ENCODE measurements at regions not wholly inside any gene's neighbourhood (a gene's known extent, or its start where the extent isn't known, plus 50 kb on each side); places are given as distances from the start of the nearest gene placed in this dataset.

DNA sequence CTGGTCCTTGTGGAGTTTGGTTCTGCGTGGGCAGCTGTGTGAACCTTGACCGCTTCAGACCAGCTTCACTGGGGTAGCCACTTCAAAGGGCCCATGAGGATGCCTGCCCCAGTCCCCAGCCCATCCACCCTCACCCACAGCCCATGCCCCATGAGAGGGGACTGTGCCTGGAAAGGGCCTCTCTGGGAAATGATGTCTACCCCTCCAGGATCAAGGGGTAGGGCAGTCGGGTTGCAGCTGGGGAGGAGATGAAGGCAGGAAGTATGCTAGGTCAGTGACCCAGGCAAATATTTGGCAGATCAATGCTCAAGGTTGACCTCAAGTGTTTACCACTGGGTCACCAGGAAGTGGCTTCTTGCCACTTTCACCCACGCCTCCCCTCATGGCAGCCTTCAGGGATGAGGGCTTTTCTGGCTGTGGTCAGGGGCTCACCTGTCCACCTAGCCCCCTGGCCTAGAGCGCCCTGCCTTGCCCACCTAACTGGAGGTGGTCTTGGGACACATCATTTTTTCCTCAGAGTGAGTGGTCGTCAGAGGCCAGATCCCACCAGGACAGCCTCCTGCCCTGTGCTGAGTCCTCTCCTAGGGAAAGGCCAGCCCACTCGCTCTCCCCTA lies 109.5 kb downstream of the SNX5 start (continued):
- TF ChIP-seq ZNF484 (CRISPR knock-in tag; IDR thresholded peaks at IDR 0.05; ENCODE audit: borderline replicate concordance, low read depth) (0 out of 2 replicates have a peak, but pooled peaks have one; percentile 80), U2AF2 (IDR thresholded peaks at IDR 0.05; ENCODE audit: low read depth, low read length) (peak; percentile 52), SRSF9 (IDR thresholded peaks at IDR 0.05; ENCODE audit: borderline replicate concordance, insufficient read depth, low read depth, low read length, poor library complexity, severe bottlenecking) (no peak), EED (CRISPR knock-in tag; IDR thresholded peaks at IDR 0.05) (no peak), CBX5 (CRISPR knock-in tag; IDR thresholded peaks at IDR 0.05; ENCODE audit: borderline replicate concordance) (peak; percentile 100; the same call in 1 of the 2 replicates), ZNF724P (CRISPR knock-in tag; IDR thresholded peaks at IDR 0.05; ENCODE audit: borderline replicate concordance) (peak; percentile 98), ZNF564 (CRISPR knock-in tag; IDR thresholded peaks at IDR 0.05) (peak; percentile 94), IRF2 (CRISPR knock-in tag; IDR thresholded peaks at IDR 0.05) (peak; percentile 98)
- TF ChIP-seq, protein P1, sequence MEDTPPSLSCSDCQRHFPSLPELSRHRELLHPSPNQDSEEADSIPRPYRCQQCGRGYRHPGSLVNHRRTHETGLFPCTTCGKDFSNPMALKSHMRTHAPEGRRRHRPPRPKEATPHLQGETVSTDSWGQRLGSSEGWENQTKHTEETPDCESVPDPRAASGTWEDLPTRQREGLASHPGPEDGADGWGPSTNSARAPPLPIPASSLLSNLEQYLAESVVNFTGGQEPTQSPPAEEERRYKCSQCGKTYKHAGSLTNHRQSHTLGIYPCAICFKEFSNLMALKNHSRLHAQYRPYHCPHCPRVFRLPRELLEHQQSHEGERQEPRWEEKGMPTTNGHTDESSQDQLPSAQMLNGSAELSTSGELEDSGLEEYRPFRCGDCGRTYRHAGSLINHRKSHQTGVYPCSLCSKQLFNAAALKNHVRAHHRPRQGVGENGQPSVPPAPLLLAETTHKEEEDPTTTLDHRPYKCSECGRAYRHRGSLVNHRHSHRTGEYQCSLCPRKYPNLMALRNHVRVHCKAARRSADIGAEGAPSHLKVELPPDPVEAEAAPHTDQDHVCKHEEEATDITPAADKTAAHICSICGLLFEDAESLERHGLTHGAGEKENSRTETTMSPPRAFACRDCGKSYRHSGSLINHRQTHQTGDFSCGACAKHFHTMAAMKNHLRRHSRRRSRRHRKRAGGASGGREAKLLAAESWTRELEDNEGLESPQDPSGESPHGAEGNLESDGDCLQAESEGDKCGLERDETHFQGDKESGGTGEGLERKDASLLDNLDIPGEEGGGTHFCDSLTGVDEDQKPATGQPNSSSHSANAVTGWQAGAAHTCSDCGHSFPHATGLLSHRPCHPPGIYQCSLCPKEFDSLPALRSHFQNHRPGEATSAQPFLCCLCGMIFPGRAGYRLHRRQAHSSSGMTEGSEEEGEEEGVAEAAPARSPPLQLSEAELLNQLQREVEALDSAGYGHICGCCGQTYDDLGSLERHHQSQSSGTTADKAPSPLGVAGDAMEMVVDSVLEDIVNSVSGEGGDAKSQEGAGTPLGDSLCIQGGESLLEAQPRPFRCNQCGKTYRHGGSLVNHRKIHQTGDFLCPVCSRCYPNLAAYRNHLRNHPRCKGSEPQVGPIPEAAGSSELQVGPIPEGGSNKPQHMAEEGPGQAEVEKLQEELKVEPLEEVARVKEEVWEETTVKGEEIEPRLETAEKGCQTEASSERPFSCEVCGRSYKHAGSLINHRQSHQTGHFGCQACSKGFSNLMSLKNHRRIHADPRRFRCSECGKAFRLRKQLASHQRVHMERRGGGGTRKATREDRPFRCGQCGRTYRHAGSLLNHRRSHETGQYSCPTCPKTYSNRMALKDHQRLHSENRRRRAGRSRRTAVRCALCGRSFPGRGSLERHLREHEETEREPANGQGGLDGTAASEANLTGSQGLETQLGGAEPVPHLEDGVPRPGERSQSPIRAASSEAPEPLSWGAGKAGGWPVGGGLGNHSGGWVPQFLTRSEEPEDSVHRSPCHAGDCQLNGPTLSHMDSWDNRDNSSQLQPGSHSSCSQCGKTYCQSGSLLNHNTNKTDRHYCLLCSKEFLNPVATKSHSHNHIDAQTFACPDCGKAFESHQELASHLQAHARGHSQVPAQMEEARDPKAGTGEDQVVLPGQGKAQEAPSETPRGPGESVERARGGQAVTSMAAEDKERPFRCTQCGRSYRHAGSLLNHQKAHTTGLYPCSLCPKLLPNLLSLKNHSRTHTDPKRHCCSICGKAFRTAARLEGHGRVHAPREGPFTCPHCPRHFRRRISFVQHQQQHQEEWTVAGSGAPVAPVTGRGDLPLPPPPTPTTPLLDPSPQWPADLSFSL (CRISPR knock-in tag; IDR thresholded peaks at IDR 0.05), result no peak; the same call in 1 of the 2 replicates
- TF ChIP-seq, protein P2, sequence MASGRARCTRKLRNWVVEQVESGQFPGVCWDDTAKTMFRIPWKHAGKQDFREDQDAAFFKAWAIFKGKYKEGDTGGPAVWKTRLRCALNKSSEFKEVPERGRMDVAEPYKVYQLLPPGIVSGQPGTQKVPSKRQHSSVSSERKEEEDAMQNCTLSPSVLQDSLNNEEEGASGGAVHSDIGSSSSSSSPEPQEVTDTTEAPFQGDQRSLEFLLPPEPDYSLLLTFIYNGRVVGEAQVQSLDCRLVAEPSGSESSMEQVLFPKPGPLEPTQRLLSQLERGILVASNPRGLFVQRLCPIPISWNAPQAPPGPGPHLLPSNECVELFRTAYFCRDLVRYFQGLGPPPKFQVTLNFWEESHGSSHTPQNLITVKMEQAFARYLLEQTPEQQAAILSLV (CRISPR knock-in tag; IDR thresholded peaks at IDR 0.05; ENCODE audit: borderline replicate concordance), result peak; percentile 98
- TF ChIP-seq, protein P3, sequence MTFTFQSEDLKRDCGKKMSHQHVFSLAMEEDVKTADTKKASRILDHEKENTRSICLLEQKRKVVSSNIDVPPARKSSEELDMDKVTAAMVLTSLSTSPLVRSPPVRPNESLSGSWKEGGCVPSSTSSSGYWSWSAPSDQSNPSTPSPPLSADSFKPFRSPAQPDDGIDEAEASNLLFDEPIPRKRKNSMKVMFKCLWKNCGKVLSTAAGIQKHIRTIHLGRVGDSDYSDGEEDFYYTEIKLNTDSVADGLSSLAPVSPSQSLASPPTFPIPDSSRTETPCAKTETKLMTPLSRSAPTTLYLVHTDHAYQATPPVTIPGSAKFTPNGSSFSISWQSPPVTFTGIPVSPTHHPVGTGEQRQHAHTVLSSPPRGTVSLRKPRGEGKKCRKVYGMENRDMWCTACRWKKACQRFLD (CRISPR knock-in tag; IDR thresholded peaks at IDR 0.05; ENCODE audit: borderline replicate concordance), result no peak; the same call in 1 of the 2 replicates
- TF ChIP-seq, protein P4, sequence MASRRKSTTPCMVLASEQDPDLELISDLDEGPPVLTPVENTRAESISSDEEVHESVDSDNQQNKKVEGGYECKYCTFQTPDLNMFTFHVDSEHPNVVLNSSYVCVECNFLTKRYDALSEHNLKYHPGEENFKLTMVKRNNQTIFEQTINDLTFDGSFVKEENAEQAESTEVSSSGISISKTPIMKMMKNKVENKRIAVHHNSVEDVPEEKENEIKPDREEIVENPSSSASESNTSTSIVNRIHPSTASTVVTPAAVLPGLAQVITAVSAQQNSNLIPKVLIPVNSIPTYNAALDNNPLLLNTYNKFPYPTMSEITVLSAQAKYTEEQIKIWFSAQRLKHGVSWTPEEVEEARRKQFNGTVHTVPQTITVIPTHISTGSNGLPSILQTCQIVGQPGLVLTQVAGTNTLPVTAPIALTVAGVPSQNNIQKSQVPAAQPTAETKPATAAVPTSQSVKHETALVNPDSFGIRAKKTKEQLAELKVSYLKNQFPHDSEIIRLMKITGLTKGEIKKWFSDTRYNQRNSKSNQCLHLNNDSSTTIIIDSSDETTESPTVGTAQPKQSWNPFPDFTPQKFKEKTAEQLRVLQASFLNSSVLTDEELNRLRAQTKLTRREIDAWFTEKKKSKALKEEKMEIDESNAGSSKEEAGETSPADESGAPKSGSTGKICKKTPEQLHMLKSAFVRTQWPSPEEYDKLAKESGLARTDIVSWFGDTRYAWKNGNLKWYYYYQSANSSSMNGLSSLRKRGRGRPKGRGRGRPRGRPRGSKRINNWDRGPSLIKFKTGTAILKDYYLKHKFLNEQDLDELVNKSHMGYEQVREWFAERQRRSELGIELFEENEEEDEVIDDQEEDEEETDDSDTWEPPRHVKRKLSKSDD (CRISPR knock-in tag; IDR thresholded peaks at IDR 0.05; ENCODE audit: low read depth), result peak; percentile 96
- TF ChIP-seq, protein P5, sequence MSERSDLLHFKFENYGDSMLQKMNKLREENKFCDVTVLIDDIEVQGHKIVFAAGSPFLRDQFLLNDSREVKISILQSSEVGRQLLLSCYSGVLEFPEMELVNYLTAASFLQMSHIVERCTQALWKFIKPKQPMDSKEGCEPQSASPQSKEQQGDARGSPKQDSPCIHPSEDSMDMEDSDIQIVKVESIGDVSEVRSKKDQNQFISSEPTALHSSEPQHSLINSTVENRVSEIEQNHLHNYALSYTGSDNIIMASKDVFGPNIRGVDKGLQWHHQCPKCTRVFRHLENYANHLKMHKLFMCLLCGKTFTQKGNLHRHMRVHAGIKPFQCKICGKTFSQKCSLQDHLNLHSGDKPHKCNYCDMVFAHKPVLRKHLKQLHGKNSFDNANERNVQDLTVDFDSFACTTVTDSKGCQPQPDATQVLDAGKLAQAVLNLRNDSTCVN (CRISPR knock-in tag; IDR thresholded peaks at IDR 0.05; ENCODE audit: borderline replicate concordance), result peak; percentile 95
- TF ChIP-seq, protein P6, sequence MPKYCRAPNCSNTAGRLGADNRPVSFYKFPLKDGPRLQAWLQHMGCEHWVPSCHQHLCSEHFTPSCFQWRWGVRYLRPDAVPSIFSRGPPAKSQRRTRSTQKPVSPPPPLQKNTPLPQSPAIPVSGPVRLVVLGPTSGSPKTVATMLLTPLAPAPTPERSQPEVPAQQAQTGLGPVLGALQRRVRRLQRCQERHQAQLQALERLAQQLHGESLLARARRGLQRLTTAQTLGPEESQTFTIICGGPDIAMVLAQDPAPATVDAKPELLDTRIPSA (CRISPR knock-in tag; IDR thresholded peaks at IDR 0.05; ENCODE audit: borderline replicate concordance), result no peak

Data from HepG2 (cell line).